ENCODE measurements at regions not wholly inside any gene's neighbourhood (a gene's known extent, or its start where the extent isn't known, plus 50 kb on each side); places are given as distances from the start of the nearest gene placed in this dataset.
A peak's percentile ranks its signal among the peaks of the same experiment; 100 is the strongest.
"Not testable (repeated sequence)": the region's sequence is repeated elsewhere in the genome, so short reads cannot be mapped to it uniquely, and the experiment has no call there.

GRCh38 chr6:134621858-134622257 is 303.9 kb upstream of the SGK1 start:
- BruUV-seq (replicated peaks), result no TSS peak
- Mint-ChIP-seq H3K27me3 (ENCODE audit: insufficient read depth, unreplicated experiment) (no peaks in the 10 kb centered on the region), H3K27ac (ENCODE audit: low read depth, unreplicated experiment) (peak overlapping the region; percentile 57), H3K36me3 (ENCODE audit: insufficient read depth, unreplicated experiment) (peaks cover 6% of the 10 kb centered on the region), H3K9me3 (ENCODE audit: unreplicated experiment) (no peaks in the 10 kb centered on the region), H3K4me3 (ENCODE audit: unreplicated experiment) (peak overlapping the region; percentile 35), H3K4me1 (ENCODE audit: insufficient read depth, unreplicated experiment) (peaks cover 61% of the 10 kb centered on the region)
- DNase-seq (ENCODE audit: unreplicated experiment), result peak; percentile 96
- CTCF ChIA-PET, result interaction anchor here (0.6 to 5.4 kb wide), 16 partner anchors 10 to 448 kb away, joined by 3 to 46 read pairs (median 4); no protein-coding TSS in a partner anchor
- intact Hi-C loops (cut with micrococcal nuclease), result no loop called here
- no peak for TF ChIP-seq CTCF (IDR thresholded peaks at IDR 0.05; ENCODE audit: unreplicated experiment)
- POLR2A ChIA-PET, result interaction anchor here (0.6 to 7.1 kb wide), 49 partner anchors 8 to 1631 kb away, joined by 3 to 180 read pairs (median 5); no protein-coding TSS in a partner anchor

- peaks cover 52% of the 10 kb centered on the region for H3K4me1 Mint-ChIP-seq (ENCODE audit: insufficient read depth, unreplicated experiment)
- H3K36me3 Mint-ChIP-seq (ENCODE audit: insufficient read depth, unreplicated experiment), result peaks cover 3% of the 10 kb centered on the region
- no peaks in the 10 kb centered on the region for H3K9me3 Mint-ChIP-seq (ENCODE audit: unreplicated experiment)
- no TSS peak for BruUV-seq (replicated peaks)
- POLR2A ChIA-PET, result interaction anchor here (0.6 to 7.1 kb wide), 22 partner anchors 10 to 449 kb away, joined by 3 to 180 read pairs (median 11); no protein-coding TSS in a partner anchor
- no peak for TF ChIP-seq CTCF (IDR thresholded peaks at IDR 0.05; ENCODE audit: unreplicated experiment)
- intact Hi-C loops (cut with micrococcal nuclease), result no loop called here
- CTCF ChIA-PET, result interaction anchor here (0.6 to 5.4 kb wide), 10 partner anchors 10 to 924 kb away, joined by 3 to 46 read pairs (median 4); no protein-coding TSS in a partner anchor
- H3K27ac Mint-ChIP-seq (ENCODE audit: low read depth, unreplicated experiment), result peak overlapping the region; percentile 57
- no peak overlapping the region for H3K4me3 Mint-ChIP-seq (ENCODE audit: unreplicated experiment)
- DNase-seq (ENCODE audit: unreplicated experiment), result peak; percentile 53
- H3K27me3 Mint-ChIP-seq (ENCODE audit: insufficient read depth, unreplicated experiment), result no peaks in the 10 kb centered on the region
Observed at GRCh38 chr6:134619789-134620188, 301.9 kb upstream of the SGK1 start.

DNA sequence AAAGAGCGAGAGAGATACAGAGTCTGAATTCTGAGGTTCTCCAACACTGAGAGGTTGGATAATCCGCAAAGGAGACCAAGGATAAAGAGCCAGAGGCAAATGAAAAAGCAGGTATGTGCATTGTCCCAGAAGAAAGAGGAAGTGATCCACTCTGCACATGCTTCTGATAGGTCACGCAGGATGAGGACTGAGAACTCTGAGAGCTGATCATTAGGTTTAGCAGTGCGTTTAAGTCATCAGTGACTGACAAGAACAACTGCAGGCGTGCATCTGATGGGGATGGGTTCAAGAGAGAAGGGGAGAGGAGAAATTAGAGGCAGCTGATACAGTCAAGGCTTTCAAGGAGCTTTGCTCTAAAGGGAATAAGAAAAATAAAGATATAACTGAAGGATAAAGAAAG is 301.2 kb upstream of the SGK1 start:
- TF ChIP-seq CTCF (IDR thresholded peaks at IDR 0.05; ENCODE audit: unreplicated experiment), result no peak
- no peak overlapping the region for H3K4me3 Mint-ChIP-seq (ENCODE audit: unreplicated experiment)
- ChIA-PET POLR2A (interaction anchor here (1.1 to 7.1 kb wide), 13 partner anchors 9 to 448 kb away, joined by 3 to 180 read pairs (median 25); no protein-coding TSS in a partner anchor), CTCF (interaction anchor here (1.0 to 2.1 kb wide), 3 partner anchors 9 to 116 kb away, joined by 3 to 12 read pairs (median 6); no protein-coding TSS in a partner anchor)
- DNase-seq (ENCODE audit: unreplicated experiment), result no peak
- no peaks in the 10 kb centered on the region for H3K36me3 Mint-ChIP-seq (ENCODE audit: insufficient read depth, unreplicated experiment)
- intact Hi-C loops (cut with micrococcal nuclease), result no loop called here
- H3K27me3 Mint-ChIP-seq (ENCODE audit: insufficient read depth, unreplicated experiment), result no peaks in the 10 kb centered on the region
- peaks cover 48% of the 10 kb centered on the region for H3K4me1 Mint-ChIP-seq (ENCODE audit: insufficient read depth, unreplicated experiment)
- BruUV-seq (replicated peaks), result no TSS peak
- peak overlapping the region; percentile 57 for H3K27ac Mint-ChIP-seq (ENCODE audit: low read depth, unreplicated experiment)
- no peaks in the 10 kb centered on the region for H3K9me3 Mint-ChIP-seq (ENCODE audit: unreplicated experiment)

GRCh38 chr6:134614606-134615485 is 296.9 kb upstream of the SGK1 start:
- POLR2A ChIA-PET, result interaction anchor here (0.7 kb wide), 3 partner anchors 18 to 252 kb away, joined by 3 read pairs; no protein-coding TSS in a partner anchor
- CTCF ChIA-PET, result interaction anchor here (0.7 to 1.3 kb wide), 2 partner anchors 9 to 431 kb away, joined by 4 read pairs; no protein-coding TSS in a partner anchor

GRCh38 chr6:134612128-134612527 is 294.2 kb upstream of the SGK1 start:
- H3K27me3 Mint-ChIP-seq (ENCODE audit: insufficient read depth, unreplicated experiment); DNase-seq (ENCODE audit: unreplicated experiment); H3K9me3 Mint-ChIP-seq (ENCODE audit: unreplicated experiment); H3K36me3 Mint-ChIP-seq (ENCODE audit: insufficient read depth, unreplicated experiment); BruUV-seq (replicated peaks); H3K4me3 Mint-ChIP-seq (ENCODE audit: unreplicated experiment); H3K27ac Mint-ChIP-seq (ENCODE audit: low read depth, unreplicated experiment); intact Hi-C loops (cut with micrococcal nuclease); H3K4me1 Mint-ChIP-seq (ENCODE audit: insufficient read depth, unreplicated experiment): not testable (repeated sequence)
- ChIA-PET CTCF (interaction anchor here (0.8 kb wide), 1 partner anchor 11 kb away, joined by 4 read pairs; no protein-coding TSS in a partner anchor), POLR2A (interaction anchor here (1.2 kb wide), 1 partner anchor 9 kb away, joined by 3 read pairs; no protein-coding TSS in a partner anchor)

More at GRCh38 chr6:134614606-134615485, 296.9 kb upstream of the SGK1 start:
- DNase-seq (ENCODE audit: unreplicated experiment), result no peak
- BruUV-seq (replicated peaks), result no TSS peak
- no peaks in the 10 kb centered on the region for H3K9me3 Mint-ChIP-seq (ENCODE audit: unreplicated experiment)
- intact Hi-C loops (cut with micrococcal nuclease), result no loop called here
- peaks cover 18% of the 10 kb centered on the region for H3K4me1 Mint-ChIP-seq (ENCODE audit: insufficient read depth, unreplicated experiment)
- H3K36me3 Mint-ChIP-seq (ENCODE audit: insufficient read depth, unreplicated experiment), result no peaks in the 10 kb centered on the region
- H3K4me3 Mint-ChIP-seq (ENCODE audit: unreplicated experiment), result no peak overlapping the region
- H3K27ac Mint-ChIP-seq (ENCODE audit: low read depth, unreplicated experiment), result peak overlapping the region; percentile 40
- TF ChIP-seq CTCF (IDR thresholded peaks at IDR 0.05; ENCODE audit: unreplicated experiment), result no peak
- H3K27me3 Mint-ChIP-seq (ENCODE audit: insufficient read depth, unreplicated experiment), result no peaks in the 10 kb centered on the region

All from MCF 10A (cell line).